HG03520 (cell line): ENCODE measurements at regions not wholly inside any gene's neighbourhood (a gene's known extent, or its start where the extent isn't known, plus 50 kb on each side); places are given as distances from the start of the nearest gene placed in this dataset.
"Not testable (repeated sequence)": the region's sequence is repeated elsewhere in the genome, so short reads cannot be mapped to it uniquely, and the experiment has no call there.

Experiments
- ATAC-seq: cut with Tn5 transposase; IDR thresholded peaks from one replicate; pipeline ENCODE4 v1.9.1; 2021; ENCODE audit warnings: mild to moderate bottlenecking, moderate library complexity; ENCODE audit not compliant: unreplicated experiment

GRCh38 chr16:63769211-63769610 lies 1352.7 kb downstream of the CDH11 start:
- no peak for ATAC-seq

GRCh38 chr16:63760246-63760645 lies 1361.6 kb downstream of the CDH11 start:
- not testable (repeated sequence) for ATAC-seq

- ATAC-seq = no peak
Measured at GRCh38 chr16:63752347-63752746, 1369.5 kb downstream of the CDH11 start.

- ATAC-seq = no peak
Measured at GRCh38 chr16:63749276-63749675, 1372.6 kb downstream of the CDH11 start.

GRCh38 chr16:63745456-63745855 lies 1376.4 kb downstream of the CDH11 start:
- ATAC-seq = no peak

- ATAC-seq = no peak
Measured at GRCh38 chr16:63744077-63744874, 1377.6 kb downstream of the CDH11 start.

GRCh38 chr16:63742150-63742549 lies 1379.7 kb downstream of the CDH11 start:
- ATAC-seq = no peak

GRCh38 chr16:63737633-63738032 lies 1384.2 kb downstream of the CDH11 start:
- ATAC-seq = no peak

GRCh38 chr16:63735456-63735855 lies 1386.4 kb downstream of the CDH11 start:
- ATAC-seq = no peak

- ATAC-seq = no peak
Measured at GRCh38 chr16:63720848-63721247, 1401.0 kb downstream of the CDH11 start.

GRCh38 chr16:63719926-63720325 lies 1401.9 kb downstream of the CDH11 start:
- no peak for ATAC-seq

- no peak for ATAC-seq
Measured at GRCh38 chr16:63717806-63718205, 1404.1 kb downstream of the CDH11 start.

GRCh38 chr16:63714876-63715275 lies 1407.0 kb downstream of the CDH11 start:
- no peak for ATAC-seq

GRCh38 chr16:63712725-63713124 lies 1409.1 kb downstream of the CDH11 start:
- ATAC-seq = no peak

GRCh38 chr16:63703612-63704011 lies 1418.3 kb downstream of the CDH11 start:
- no peak for ATAC-seq

- ATAC-seq = no peak
Measured at GRCh38 chr16:63702981-63703590, 1418.8 kb downstream of the CDH11 start.

- ATAC-seq = no peak
Measured at GRCh38 chr16:63697736-63698135, 1424.1 kb downstream of the CDH11 start.

GRCh38 chr16:63695347-63695746 lies 1426.5 kb downstream of the CDH11 start:
- ATAC-seq = no peak

- no peak for ATAC-seq
Measured at GRCh38 chr16:63690961-63691360, 1430.9 kb downstream of the CDH11 start.

- ATAC-seq = no peak
Measured at GRCh38 chr16:63690267-63690666, 1431.6 kb downstream of the CDH11 start.

- ATAC-seq = no peak
Measured at GRCh38 chr16:63689068-63689467, 1432.8 kb downstream of the CDH11 start.
